Pancreas (tissue), 10 donors: ENCODE measurements at regions not wholly inside any gene's neighbourhood (a gene's known extent, or its start where the extent isn't known, plus 50 kb on each side); places are given as distances from the start of the nearest gene placed in this dataset.

Experiments used
- ATAC-seq, 4 donors: fragments of 200-7000 bp; cut with Tn5 transposase; one replicate each; pipeline versions ENCODE4 v1.8.0 to v1.9.1; 2020; ENCODE audit warnings: mild to moderate bottlenecking in 4 of 4, moderate library complexity in 4 of 4
- DNase-seq, 6 donors: peaks; one replicate each; pipeline ENCODE4 v3.0.0-alpha.2; 2020
- FAIRE-seq: peaks from 2 replicates; lab custom pipeline; 2012; peaks lifted over from hg19 to GRCh38; lab: Jason Lieb, UNC
- H3K27ac ChIP-seq, 4 donors: fragments of 200-600 bp; sonication (generic); 1 replicate in 3 of 4; 2 replicates in 1 of 4; pipeline versions ENCODE4 v1.5.0 to v1.8.0; 2020
- H3K27me3 ChIP-seq, 4 donors: fragments of 200-600 bp; one replicate each; pipeline ENCODE4 v1.8.0; 2021
- H3K36me3 ChIP-seq, 3 donors: fragments of 200-600 bp; sonication (generic) in 1 of 3; one replicate each; pipeline versions ENCODE4 v1.5.0 to v1.8.0; 2020 to 2021
- H3K4me1 ChIP-seq, 3 donors: fragments of 200-600 bp; one replicate each; pipeline ENCODE4 v1.8.0; 2021
- H3K4me3 ChIP-seq, 4 donors: fragments of 200-600 bp; sonication (generic) in 2 of 4; one replicate each; pipeline versions ENCODE4 v1.5.0 to v1.8.0; 2020 to 2021
- H3K9me3 ChIP-seq, 4 donors: fragments of 200-600 bp; one replicate each; pipeline ENCODE4 v1.8.0; 2021
- CTCF ChIP-seq, 4 donors: fragments of 200-600 bp; sonication (generic) in 3 of 4; IDR thresholded peaks; one replicate each; pipeline versions ENCODE4 v1.5.0 to v1.8.0; 2021; ENCODE audit warnings: antibody characterized with exemption in 4 of 4
- WGBS, 2 donors: extraction: QIAGEN DNeasy Blood & Tissue Kit; methylation state at CpG; one replicate each; pipeline ENCODE4 v1.1.7; 2013; 5-methylcytosine and 5-hydroxymethylcytosine counted together
- intact Hi-C, 3 donors: fragments of 100-400 bp; cut with DNase I; formaldehyde crosslinking; loops; one replicate each; pipeline versions ENCODE4 v1.11.1 to v1.14.2; 2022
- donor health status: healthy with polysubstance abuse.
- donor health status: DM: no; HTN: no; CAD: no; lungs with moderate emphysema.
- donor health status: DM: no; HTN: no; CAD: no.
- donor health status: control.
- donor health status: control.
- donor health status: Bipolar disorder and iron deficiency.
- donor health status: DM: yes; HTN: yes; CAD: no.
- donor health status: DM: no; HTN: no; CAD: no.
- donor health status: DM: no; HTN: no; CAD: no.
- donor health status: DM: yes; HTN: yes; CAD: no.

- H3K9me3 ChIP-seq, result no peaks in the 10 kb centered on the region
- H3K27me3 ChIP-seq, result no peaks in the 10 kb centered on the region
- H3K4me1 ChIP-seq, result no peaks in the 10 kb centered on the region
- TF ChIP-seq CTCF (IDR thresholded peaks at IDR 0.05), result no peak
- no peak overlapping the region for H3K27ac ChIP-seq
- no peak for FAIRE-seq
- H3K4me3 ChIP-seq, result no peak overlapping the region
- intact Hi-C loops, result no loop called here
- ATAC-seq, result no peak
- no peak for DNase-seq
- no peaks in the 10 kb centered on the region for H3K36me3 ChIP-seq
These were observed 180.5 kb downstream of the IRS2 start for GRCh38 chr13:109605846-109606245.

DNA sequence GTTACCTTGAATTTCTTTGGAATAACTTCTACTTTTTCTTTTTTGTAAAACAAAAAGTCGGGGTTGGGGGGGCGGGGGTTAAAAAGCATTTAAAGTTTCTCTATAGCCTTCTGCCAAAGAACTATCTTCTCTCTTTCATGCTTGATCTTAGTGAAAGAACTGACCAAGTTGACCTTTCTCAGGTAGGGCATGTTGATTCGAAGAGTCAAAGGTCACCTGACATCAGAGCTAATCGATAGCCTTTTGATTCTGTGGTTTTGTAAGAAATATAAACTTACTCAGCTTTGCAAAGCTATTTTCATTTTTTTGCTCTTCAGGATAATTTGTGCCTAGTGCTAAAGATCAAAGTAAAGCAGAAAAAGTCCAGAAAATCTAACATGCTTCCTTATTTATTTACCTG is 181.5 kb downstream of the IRS2 start:
- intact Hi-C loops, result no loop called here
- Histone ChIP-seq H3K9me3 (no peaks in the 10 kb centered on the region), H3K4me1 (no peaks in the 10 kb centered on the region), H3K36me3 (no peaks in the 10 kb centered on the region), H3K4me3 (no peak overlapping the region), H3K27me3 (no peaks in the 10 kb centered on the region), H3K27ac (no peak overlapping the region)
- TF ChIP-seq CTCF (IDR thresholded peaks at IDR 0.05), result no peak
- ATAC-seq, result no peak
- DNase-seq, result no peak
- no peak for FAIRE-seq
- 77 to 78% methylated on average over 4 of the region's 4 CpGs for WGBS, 2 donors

- Histone ChIP-seq H3K36me3 (no peaks in the 10 kb centered on the region), H3K27me3 (no peaks in the 10 kb centered on the region), H3K9me3 (no peaks in the 10 kb centered on the region), H3K4me3 (no peak overlapping the region), H3K27ac (no peak overlapping the region), H3K4me1 (no peaks in the 10 kb centered on the region)
- no peak for DNase-seq
- WGBS, 2 donors, result 72 to 79% methylated on average over 5 of the region's 5 CpGs
- no peak for ATAC-seq
- intact Hi-C loops, result no loop called here
- no peak for TF ChIP-seq CTCF (IDR thresholded peaks at IDR 0.05)
- FAIRE-seq, result no peak
These were observed 184.0 kb downstream of the IRS2 start for GRCh38 chr13:109602356-109602755.

DNA sequence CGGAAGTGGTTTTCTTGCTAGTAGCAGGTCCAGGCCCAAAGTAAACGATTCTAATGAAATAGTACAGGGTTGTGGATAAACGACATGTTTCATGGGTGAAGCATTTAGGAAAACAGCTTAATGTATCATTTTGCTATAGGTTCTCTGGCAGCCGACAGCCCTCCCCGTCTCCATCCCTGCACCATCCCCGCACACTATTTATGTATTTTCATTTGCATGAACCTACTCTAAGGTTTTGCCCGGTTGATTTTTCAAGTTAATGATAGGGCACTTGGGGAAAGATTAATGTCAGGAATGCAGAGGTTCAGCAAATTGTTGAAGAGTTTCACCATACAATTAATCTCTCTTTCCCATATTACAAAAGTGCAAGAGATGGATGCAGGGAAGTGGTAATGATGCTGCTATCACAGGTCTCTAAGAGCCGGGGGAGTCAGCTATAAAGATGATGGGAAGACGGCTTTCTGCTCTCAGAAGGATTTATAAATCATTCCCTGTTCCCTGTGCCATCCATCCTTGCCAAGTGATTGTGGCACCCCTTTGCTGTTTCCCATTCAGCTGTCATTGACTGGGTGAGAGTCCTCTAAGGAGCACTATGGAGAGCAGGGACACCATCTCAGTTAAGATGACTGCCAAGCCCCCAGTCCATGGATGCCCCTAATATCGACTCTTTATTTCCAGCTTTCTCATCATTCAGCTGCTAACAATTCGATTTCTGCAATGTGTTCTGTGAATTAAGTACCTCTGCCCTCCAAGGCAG is 186.3 kb downstream of the IRS2 start:
- H3K4me3 ChIP-seq, result no peak overlapping the region
- H3K27ac ChIP-seq, result no peak overlapping the region
- no peaks in the 10 kb centered on the region for H3K36me3 ChIP-seq
- intact Hi-C loops, result no loop called here
- H3K9me3 ChIP-seq, result no peaks in the 10 kb centered on the region
- no peak for FAIRE-seq
- no peaks in the 10 kb centered on the region for H3K27me3 ChIP-seq
- no peaks in the 10 kb centered on the region for H3K4me1 ChIP-seq
- no peak for DNase-seq
- WGBS, 2 donors, result 56 to 64% methylated on average over 11 of the region's 11 CpGs
- ATAC-seq, result no peak
- no peak for TF ChIP-seq CTCF (IDR thresholded peaks at IDR 0.05)

DNA sequence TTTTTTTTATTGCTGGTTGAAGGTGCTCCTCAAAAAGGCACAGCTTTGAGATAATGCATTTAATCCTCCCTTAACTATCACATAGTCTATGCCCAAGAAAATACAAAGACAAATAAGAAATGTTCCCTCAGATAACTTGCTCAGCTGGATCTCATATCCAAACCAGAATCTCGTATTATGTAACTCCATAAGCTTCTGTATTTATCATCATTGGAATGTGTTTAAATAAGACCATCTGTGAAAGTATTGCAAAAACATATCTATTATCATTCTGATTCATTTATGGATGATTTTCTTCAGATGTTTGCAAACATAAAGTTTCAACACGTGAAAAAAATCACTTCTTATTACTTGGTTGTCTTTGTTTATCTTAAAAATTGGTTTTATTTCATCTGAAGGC is 190.9 kb downstream of the IRS2 start:
- no peak for TF ChIP-seq CTCF (IDR thresholded peaks at IDR 0.05)
- intact Hi-C loops, result no loop called here
- Histone ChIP-seq H3K36me3 (no peaks in the 10 kb centered on the region), H3K4me3 (no peak overlapping the region), H3K9me3 (no peaks in the 10 kb centered on the region), H3K27me3 (no peaks in the 10 kb centered on the region), H3K27ac (no peak overlapping the region), H3K4me1 (no peaks in the 10 kb centered on the region)
- ATAC-seq, result no peak
- WGBS, 2 donors, result 37 to 54% methylated on average over 2 of the region's 2 CpGs
- no peak for FAIRE-seq
- no peak for DNase-seq
